Hepatocyte (in vitro differentiated cells): ENCODE measurements at regions not wholly inside any gene's neighbourhood (a gene's known extent, or its start where the extent isn't known, plus 50 kb on each side); places are given as distances from the start of the nearest gene placed in this dataset.

Experiments used
- DNase-seq: peaks from one replicate; pipeline ENCODE4 v3.0.0-alpha.2; 2016; ENCODE audit warnings: low spot score
- H2AFZ ChIP-seq: fragments of 200-600 bp; sonication (generic); 2 replicates; pipeline ENCODE4 v1.6.0; 2016; ENCODE audit warnings: antibody characterized with exemption, mild to moderate bottlenecking
- H3K27ac ChIP-seq: fragments of 200-600 bp; sonication (generic); 2 replicates; pipeline ENCODE4 v1.5.1; 2016; ENCODE audit warnings: mild to moderate bottlenecking
- H3K27me3 ChIP-seq: fragments of 200-600 bp; sonication (generic); 2 replicates; pipeline ENCODE4 v1.6.1; 2016
- H3K36me3 ChIP-seq: fragments of 200-600 bp; sonication (generic); replicated peaks from 2 replicates; pipeline ENCODE4 v1.5.1; 2016; ENCODE audit warnings: low read depth; ENCODE audit not compliant: insufficient read depth
- H3K4me1 ChIP-seq: fragments of 200-600 bp; sonication (generic); 2 replicates; pipeline ENCODE4 v1.5.1; 2016; ENCODE audit warnings: mild to moderate bottlenecking, moderate library complexity; ENCODE audit not compliant: insufficient read depth
- H3K4me2 ChIP-seq: fragments of 200-600 bp; sonication (generic); 2 replicates; pipeline ENCODE4 v1.6.0; 2016
- H3K4me3 ChIP-seq: fragments of 200-600 bp; sonication (generic); 2 replicates; pipeline ENCODE4 v1.5.1; 2016; ENCODE audit warnings: mild to moderate bottlenecking
- H3K79me2 ChIP-seq: fragments of 200-600 bp; sonication (generic); 2 replicates; pipeline ENCODE4 v1.6.0; 2017; ENCODE audit warnings: mild to moderate bottlenecking
- H3K9me2 ChIP-seq: fragments of 200-600 bp; sonication (generic); replicated peaks from 2 replicates; pipeline ENCODE4 v1.6.0; 2017; ENCODE audit warnings: mild to moderate bottlenecking; ENCODE audit not compliant: insufficient read depth
- H3K9me3 ChIP-seq: fragments of 200-600 bp; sonication (generic); 2 replicates; pipeline ENCODE4 v1.5.1; 2016; ENCODE audit warnings: low read depth, mild to moderate bottlenecking
- H4K20me1 ChIP-seq: fragments of 200-600 bp; sonication (generic); 2 replicates; pipeline ENCODE4 v1.6.0; 2016; ENCODE audit warnings: mild to moderate bottlenecking; ENCODE audit not compliant: insufficient read depth, poor library complexity, severe bottlenecking
- EZH2 ChIP-seq: fragments of 200-600 bp; sonication (generic); IDR thresholded peaks from 2 replicates; pipeline ENCODE4 v1.6.1; 2016; ENCODE audit warnings: antibody characterized with exemption, mild to moderate bottlenecking, borderline replicate concordance
- EZH2phosphoT487 ChIP-seq: fragments of 200-600 bp; sonication (generic); IDR thresholded peaks from one replicate; pipeline ENCODE4 v1.6.1; 2018; ENCODE audit warnings: antibody characterized with exemption, mild to moderate bottlenecking, low read depth, moderate library complexity; ENCODE audit not compliant: unreplicated experiment, severe bottlenecking
- WGBS: methylation state at CpG from one replicate; pipeline ENCODE4 v1.1.6; 2016; ENCODE audit warnings: low lambda C conversion rate; ENCODE audit errors: missing lambda C conversion rate; 5-methylcytosine and 5-hydroxymethylcytosine counted together
- TF ChIP-seq, protein P1 (sequence below): fragments of 200-600 bp; sonication (generic); IDR thresholded peaks from 2 replicates; pipeline ENCODE4 v1.5.1; 2016; ENCODE audit warnings: antibody characterized with exemption, mild to moderate bottlenecking; ENCODE audit not compliant: poor library complexity

- H3K4me2 ChIP-seq, result no peak overlapping the region
- TF ChIP-seq EZH2, result no peak
- TF ChIP-seq, protein P1, sequence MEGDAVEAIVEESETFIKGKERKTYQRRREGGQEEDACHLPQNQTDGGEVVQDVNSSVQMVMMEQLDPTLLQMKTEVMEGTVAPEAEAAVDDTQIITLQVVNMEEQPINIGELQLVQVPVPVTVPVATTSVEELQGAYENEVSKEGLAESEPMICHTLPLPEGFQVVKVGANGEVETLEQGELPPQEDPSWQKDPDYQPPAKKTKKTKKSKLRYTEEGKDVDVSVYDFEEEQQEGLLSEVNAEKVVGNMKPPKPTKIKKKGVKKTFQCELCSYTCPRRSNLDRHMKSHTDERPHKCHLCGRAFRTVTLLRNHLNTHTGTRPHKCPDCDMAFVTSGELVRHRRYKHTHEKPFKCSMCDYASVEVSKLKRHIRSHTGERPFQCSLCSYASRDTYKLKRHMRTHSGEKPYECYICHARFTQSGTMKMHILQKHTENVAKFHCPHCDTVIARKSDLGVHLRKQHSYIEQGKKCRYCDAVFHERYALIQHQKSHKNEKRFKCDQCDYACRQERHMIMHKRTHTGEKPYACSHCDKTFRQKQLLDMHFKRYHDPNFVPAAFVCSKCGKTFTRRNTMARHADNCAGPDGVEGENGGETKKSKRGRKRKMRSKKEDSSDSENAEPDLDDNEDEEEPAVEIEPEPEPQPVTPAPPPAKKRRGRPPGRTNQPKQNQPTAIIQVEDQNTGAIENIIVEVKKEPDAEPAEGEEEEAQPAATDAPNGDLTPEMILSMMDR, result no peak
- no peak for TF ChIP-seq EZH2phosphoT487
- H4K20me1 ChIP-seq, result no peaks in the 10 kb centered on the region
- H3K27me3 ChIP-seq, result no peaks in the 10 kb centered on the region
- H2AFZ ChIP-seq, result no peak overlapping the region
- no peaks in the 10 kb centered on the region for H3K9me2 ChIP-seq
- no peaks in the 10 kb centered on the region for H3K79me2 ChIP-seq
- H3K36me3 ChIP-seq, result no peaks in the 10 kb centered on the region
- H3K4me3 ChIP-seq, result no peak overlapping the region
- H3K4me1 ChIP-seq, result no peaks in the 10 kb centered on the region
- no peak overlapping the region for H3K27ac ChIP-seq
- DNase-seq, result no peak
- H3K9me3 ChIP-seq, result no peaks in the 10 kb centered on the region
- 89% methylated on average over 6 of the region's 6 CpGs for WGBS
These were observed 781.9 kb downstream of the GALR1 start for GRCh38 chr18:78031589-78031988.

DNA sequence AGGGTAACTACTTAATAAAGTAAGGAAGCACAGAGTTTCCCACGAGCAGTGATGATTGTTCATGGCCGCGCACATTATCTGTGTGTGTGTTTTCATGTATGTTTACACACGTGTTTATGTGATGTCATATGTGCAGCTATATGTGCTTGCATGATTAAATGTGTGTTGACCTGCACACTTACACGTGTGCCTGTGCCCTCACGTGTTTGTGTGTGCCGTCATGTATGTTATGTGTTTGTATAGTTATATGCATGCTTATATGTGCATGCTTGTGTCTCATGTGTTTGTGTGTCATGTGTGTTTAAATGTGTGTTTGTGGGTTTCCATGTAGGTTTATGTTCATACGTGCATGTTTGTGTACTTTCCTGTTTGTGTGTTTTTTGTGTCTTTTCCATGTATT is 782.3 kb downstream of the GALR1 start:
- TF ChIP-seq EZH2 (no peak), EZH2phosphoT487 (no peak)
- Histone ChIP-seq H3K4me3 (no peak overlapping the region), H2AFZ (no peak overlapping the region), H3K36me3 (no peaks in the 10 kb centered on the region), H3K9me3 (no peaks in the 10 kb centered on the region), H4K20me1 (no peaks in the 10 kb centered on the region), H3K4me1 (no peaks in the 10 kb centered on the region), H3K9me2 (no peaks in the 10 kb centered on the region), H3K27me3 (no peaks in the 10 kb centered on the region), H3K4me2 (no peak overlapping the region), H3K79me2 (no peaks in the 10 kb centered on the region), H3K27ac (no peak overlapping the region)
- 93% methylated on average over 8 of the region's 8 CpGs for WGBS
- no peak for DNase-seq

DNA sequence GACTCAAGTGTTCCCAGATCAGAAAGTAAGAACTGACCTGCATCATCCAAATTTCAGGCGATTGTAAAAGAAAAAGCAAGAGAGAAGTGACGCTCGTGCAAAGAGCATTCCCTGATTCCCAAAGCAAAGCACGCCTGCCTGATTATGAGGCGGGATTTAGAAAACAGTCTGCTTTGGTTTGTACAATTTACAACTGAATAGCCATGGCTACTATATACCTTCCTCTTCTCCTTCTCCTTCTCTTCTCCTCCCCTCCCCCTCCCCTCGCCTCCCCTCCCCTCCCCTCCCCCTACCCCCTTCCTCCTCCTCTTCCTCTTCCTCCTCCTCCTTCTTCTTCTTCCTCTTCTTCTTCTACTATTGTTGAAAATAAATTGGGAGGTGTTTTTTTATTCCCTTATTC is 782.9 kb downstream of the GALR1 start:
- Histone ChIP-seq H4K20me1 (no peaks in the 10 kb centered on the region), H3K27me3 (no peaks in the 10 kb centered on the region), H3K4me2 (no peak overlapping the region), H3K27ac (no peak overlapping the region), H3K4me3 (no peak overlapping the region), H3K4me1 (no peaks in the 10 kb centered on the region), H3K9me3 (no peaks in the 10 kb centered on the region), H2AFZ (no peak overlapping the region), H3K36me3 (no peaks in the 10 kb centered on the region), H3K79me2 (no peaks in the 10 kb centered on the region), H3K9me2 (no peaks in the 10 kb centered on the region)
- WGBS, result 85% methylated on average over 5 of the region's 6 CpGs
- TF ChIP-seq EZH2 (no peak), EZH2phosphoT487 (no peak)
- TF ChIP-seq, protein P1, result no peak
- no peak for DNase-seq

DNA sequence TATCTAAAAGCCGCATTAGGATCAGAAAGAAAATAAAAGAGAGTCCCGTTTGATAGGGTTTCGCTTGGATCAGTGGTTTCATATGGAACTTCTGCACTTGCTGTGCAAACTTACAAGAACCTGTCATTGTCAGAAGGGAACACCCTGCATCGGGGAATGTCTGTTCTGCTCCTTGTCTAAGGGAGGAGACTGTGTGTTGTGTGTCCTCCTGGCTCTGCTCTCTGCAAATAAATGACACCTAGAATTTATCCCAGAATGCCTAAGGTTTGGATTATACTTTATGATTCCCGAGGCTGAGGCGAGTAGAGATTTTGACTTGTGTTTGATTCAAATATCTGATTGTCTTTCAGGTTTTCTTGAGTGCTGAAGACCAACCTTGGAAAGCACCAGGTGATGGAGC is 785.1 kb downstream of the GALR1 start:
- Histone ChIP-seq H3K79me2 (no peaks in the 10 kb centered on the region), H3K9me2 (no peaks in the 10 kb centered on the region), H3K36me3 (no peaks in the 10 kb centered on the region), H3K9me3 (no peaks in the 10 kb centered on the region), H3K27ac (no peak overlapping the region), H3K4me1 (no peaks in the 10 kb centered on the region), H3K4me2 (no peak overlapping the region), H3K4me3 (no peak overlapping the region), H2AFZ (no peak overlapping the region), H4K20me1 (no peaks in the 10 kb centered on the region), H3K27me3 (no peaks in the 10 kb centered on the region)
- 90% methylated on average over 6 of the region's 6 CpGs for WGBS
- TF ChIP-seq EZH2 (no peak), EZH2phosphoT487 (no peak)
- TF ChIP-seq, protein P1, result no peak
- DNase-seq, result no peak
